Neural cell (in vitro differentiated cells): ENCODE measurements at regions not wholly inside any gene's neighbourhood (a gene's known extent, or its start where the extent isn't known, plus 50 kb on each side); places are given as distances from the start of the nearest gene placed in this dataset.

Experiments used
- H2AFZ ChIP-seq: fragments of 200-600, 300-800 bp; sonication (generic), shearing (Covaris generic); 2 replicates; pipeline ENCODE4 v1.6.0; 2014; ENCODE audit warnings: low read depth, mild to moderate bottlenecking, antibody characterized with exemption, low read length, moderate library complexity
- H3F3A ChIP-seq: fragments of 200-600 bp; shearing (Covaris generic); 2 replicates; pipeline ENCODE4 v1.6.1; 2016; ENCODE audit warnings: mild to moderate bottlenecking, moderate library complexity, mixed read lengths, antibody characterized with exemption, low read length; ENCODE audit not compliant: insufficient read depth, poor library complexity, severe bottlenecking
- H3K27ac ChIP-seq: fragments of 200-600, 300-800 bp; sonication (generic), shearing (Covaris generic); 2 replicates; pipeline ENCODE4 v1.5.1; 2014; ENCODE audit warnings: mild to moderate bottlenecking, low read length, moderate library complexity
- H3K27me3 ChIP-seq: fragments of 300-800, 200-600 bp; sonication (generic), shearing (Covaris generic); 2 replicates; pipeline ENCODE4 v1.6.0; 2014; ENCODE audit warnings: mild to moderate bottlenecking, low read depth, low read length, moderate library complexity; ENCODE audit not compliant: insufficient read depth
- H3K36me3 ChIP-seq: fragments of 300-800, 200-600 bp; sonication (generic), shearing (Covaris generic); 2 replicates; pipeline ENCODE4 v1.5.1; 2014; ENCODE audit warnings: mild to moderate bottlenecking, antibody characterized with exemption, low read length, moderate library complexity; ENCODE audit not compliant: insufficient read depth
- H3K4me2 ChIP-seq: fragments of 300-800, 200-600 bp; sonication (generic), shearing (Covaris generic); 2 replicates; pipeline ENCODE4 v1.6.0; 2014; ENCODE audit warnings: mild to moderate bottlenecking, low read length
- H3K4me3 ChIP-seq: fragments of 300-800, 200-600 bp; sonication (generic), shearing (Covaris generic); 2 replicates; pipeline ENCODE4 v1.5.1; 2014; ENCODE audit warnings: mild to moderate bottlenecking, low read length, moderate library complexity
- H3K79me2 ChIP-seq: fragments of 200-600 bp; shearing (Covaris generic); replicated peaks from 2 replicates; pipeline ENCODE4 v1.6.0; 2014; ENCODE audit warnings: mild to moderate bottlenecking, low read length, moderate library complexity; ENCODE audit not compliant: insufficient read depth
- H3K9ac ChIP-seq: fragments of 300-800, 200-600 bp; sonication (generic), shearing (Covaris generic); 2 replicates; pipeline ENCODE4 v1.6.1; 2016; ENCODE audit warnings: mild to moderate bottlenecking, low read length, mixed read lengths
- H3K9me2 ChIP-seq: fragments of 200-600 bp; shearing (Covaris generic); 2 replicates; pipeline ENCODE4 v1.6.1; 2016; ENCODE audit warnings: mild to moderate bottlenecking, low read length, mixed read lengths; ENCODE audit not compliant: insufficient read depth
- H3K9me3 ChIP-seq: fragments of 200-600, 300-800 bp; sonication (generic), shearing (Covaris generic); 2 replicates; pipeline ENCODE4 v1.6.1; 2016; ENCODE audit warnings: mild to moderate bottlenecking, mixed run types, low read length, moderate library complexity, mixed read lengths
- H4K20me1 ChIP-seq: fragments of 200-600 bp; shearing (Covaris generic); 2 replicates; pipeline ENCODE4 v1.6.1; 2016; ENCODE audit warnings: mild to moderate bottlenecking, mixed run types; ENCODE audit not compliant: insufficient read depth
- CTCF ChIP-seq: fragments of 450-650 bp; IDR thresholded peaks from 2 replicates; pipeline ENCODE4 v1.5.1; 2014; ENCODE audit warnings: antibody characterized with exemption, mild to moderate bottlenecking, moderate library complexity; ENCODE audit not compliant: poor library complexity, severe bottlenecking
- EP300 ChIP-seq: fragments of 450-650 bp; conservative IDR thresholded peaks from 2 replicates; pipeline ENCODE4 v1.6.1; 2014; ENCODE audit warnings: antibody characterized with exemption, mild to moderate bottlenecking, moderate library complexity; ENCODE audit not compliant: poor library complexity, severe bottlenecking
- EZH2 ChIP-seq: fragments of 200-600, 300-800 bp; shearing (Covaris generic), sonication (generic); IDR thresholded peaks from 2 replicates; pipeline ENCODE4 v1.6.1; 2014; ENCODE audit warnings: antibody characterized with exemption, low read length, borderline replicate concordance, mild to moderate bottlenecking; ENCODE audit not compliant: insufficient read depth, poor library complexity, severe bottlenecking
- MXI1 ChIP-seq: fragments of 450-650 bp; conservative IDR thresholded peaks from 2 replicates; pipeline ENCODE4 v1.6.1; 2014; ENCODE audit warnings: antibody characterized with exemption, mild to moderate bottlenecking; ENCODE audit not compliant: poor library complexity, severe bottlenecking
- POLR2AphosphoS5 ChIP-seq: IDR thresholded peaks from 2 replicates; pipeline ENCODE4 v1.6.1; 2012
- RAD21 ChIP-seq: fragments of 450-650 bp; conservative IDR thresholded peaks from 2 replicates; pipeline ENCODE4 v1.6.1; 2014; ENCODE audit warnings: antibody characterized with exemption, mild to moderate bottlenecking, moderate library complexity
- REST ChIP-seq: IDR thresholded peaks from 2 replicates; pipeline ENCODE4 v1.6.1; 2012; ENCODE audit warnings: borderline replicate concordance
- SMC3 ChIP-seq: fragments of 450-650 bp; conservative IDR thresholded peaks from 2 replicates; pipeline ENCODE4 v1.6.1; 2014; ENCODE audit warnings: antibody characterized with exemption, mild to moderate bottlenecking, moderate library complexity; ENCODE audit not compliant: poor library complexity
- TAF1 ChIP-seq: IDR thresholded peaks from 2 replicates; pipeline ENCODE4 v1.6.1; 2012; ENCODE audit warnings: low read depth

- Histone ChIP-seq H3K9ac (no peak overlapping the region), H4K20me1 (no peaks in the 10 kb centered on the region), H3K27me3 (no peaks in the 10 kb centered on the region), H3K4me2 (no peak overlapping the region), H3K27ac (no peak overlapping the region), H3K79me2 (no peaks in the 10 kb centered on the region), H2AFZ (no peak overlapping the region), H3K9me2 (no peaks in the 10 kb centered on the region), H3K9me3 (peaks cover 2% of the 10 kb centered on the region), H3F3A (no peaks in the 10 kb centered on the region), H3K4me3 (no peak overlapping the region), H3K36me3 (no peaks in the 10 kb centered on the region)
- TF ChIP-seq POLR2AphosphoS5: no peak
- no peak for TF ChIP-seq MXI1
- no peak for TF ChIP-seq REST
- no peak for TF ChIP-seq CTCF
- TF ChIP-seq TAF1: no peak
- TF ChIP-seq EZH2: no peak
- TF ChIP-seq RAD21: no peak
- no peak for TF ChIP-seq EP300
- no peak for TF ChIP-seq SMC3
These were observed 627.1 kb upstream of the CCDC54 start for GRCh38 chr3:106750092-106750491.

GRCh38 chr3:106755336-106755735 is 621.9 kb upstream of the CCDC54 start:
- H2AFZ ChIP-seq: no peak overlapping the region

More at GRCh38 chr3:106755336-106755735, 621.9 kb upstream of the CCDC54 start:
- Histone ChIP-seq H3K36me3 (no peaks in the 10 kb centered on the region), H3K27me3 (no peaks in the 10 kb centered on the region), H3K9ac (no peak overlapping the region), H3K4me3 (no peak overlapping the region), H3K27ac (no peak overlapping the region), H3K9me3 (peaks cover 3% of the 10 kb centered on the region), H3K9me2 (no peaks in the 10 kb centered on the region), H3K79me2 (no peaks in the 10 kb centered on the region), H3K4me2 (no peak overlapping the region), H4K20me1 (no peaks in the 10 kb centered on the region), H3F3A (no peaks in the 10 kb centered on the region)
- TF ChIP-seq EP300 (no peak), TAF1 (no peak), REST (no peak), POLR2AphosphoS5 (no peak)
